ENCODE measurements at regions not wholly inside any gene's neighbourhood (a gene's known extent, or its start where the extent isn't known, plus 50 kb on each side); places are given as distances from the start of the nearest gene placed in this dataset.

- intact Hi-C loops (cut with micrococcal nuclease), result no loop called here
- Mint-ChIP-seq H3K27ac (no peak overlapping the region), H3K4me3 (no peak overlapping the region), H3K9me3 (no peaks in the 10 kb centered on the region), H3K27me3 (no peaks in the 10 kb centered on the region), H3K4me1 (ENCODE audit: low read depth) (no peaks in the 10 kb centered on the region), H3K36me3 (no peaks in the 10 kb centered on the region)
- no peak for DNase-seq
- POLR2A ChIA-PET, result no interaction called here
- CTCF ChIA-PET, result interaction anchor here (0.6 kb wide), 1 partner anchor 101 kb away, joined by 3 read pairs; no protein-coding TSS in a partner anchor
Observed at GRCh38 chr5:44907396-44907795, 98.6 kb downstream of the MRPS30 start.

GRCh38 chr5:44909004-44909403, 100.3 kb downstream of the MRPS30 start:
- no peaks in the 10 kb centered on the region for H3K4me1 Mint-ChIP-seq (ENCODE audit: low read depth)
- H3K9me3 Mint-ChIP-seq, result no peaks in the 10 kb centered on the region
- no peak overlapping the region for H3K4me3 Mint-ChIP-seq
- no peak for DNase-seq
- ChIA-PET POLR2A (no interaction called here), CTCF (no interaction called here)
- H3K36me3 Mint-ChIP-seq, result no peaks in the 10 kb centered on the region
- intact Hi-C loops (cut with micrococcal nuclease), result no loop called here
- H3K27ac Mint-ChIP-seq, result no peak overlapping the region
- H3K27me3 Mint-ChIP-seq, result no peaks in the 10 kb centered on the region

GRCh38 chr5:44911501-44911900, 102.8 kb downstream of the MRPS30 start:
- no peaks in the 10 kb centered on the region for H3K9me3 Mint-ChIP-seq
- no peaks in the 10 kb centered on the region for H3K4me1 Mint-ChIP-seq (ENCODE audit: low read depth)
- POLR2A ChIA-PET, result no interaction called here
- CTCF ChIA-PET, result no interaction called here
- intact Hi-C loops (cut with micrococcal nuclease), result no loop called here
- DNase-seq, result no peak
- H3K36me3 Mint-ChIP-seq, result no peaks in the 10 kb centered on the region
- no peaks in the 10 kb centered on the region for H3K27me3 Mint-ChIP-seq
- H3K4me3 Mint-ChIP-seq, result no peak overlapping the region
- no peak overlapping the region for H3K27ac Mint-ChIP-seq

GRCh38 chr5:44914221-44914620, 105.5 kb downstream of the MRPS30 start:
- H3K27me3 Mint-ChIP-seq, result no peaks in the 10 kb centered on the region
- no peak for DNase-seq
- intact Hi-C loops (cut with micrococcal nuclease), result no loop called here
- ChIA-PET CTCF (no interaction called here), POLR2A (interaction anchor here (0.6 kb wide), 1 partner anchor 420 kb away, joined by 3 read pairs; no protein-coding TSS in a partner anchor)
- no peaks in the 10 kb centered on the region for H3K9me3 Mint-ChIP-seq
- H3K27ac Mint-ChIP-seq, result no peak overlapping the region
- no peaks in the 10 kb centered on the region for H3K4me1 Mint-ChIP-seq (ENCODE audit: low read depth)
- H3K36me3 Mint-ChIP-seq, result no peaks in the 10 kb centered on the region
- H3K4me3 Mint-ChIP-seq, result no peak overlapping the region

GRCh38 chr5:44919560-44919959, 110.8 kb downstream of the MRPS30 start:
- H3K27ac Mint-ChIP-seq, result no peak overlapping the region
- intact Hi-C loops (cut with micrococcal nuclease), result no loop called here
- H3K4me1 Mint-ChIP-seq (ENCODE audit: low read depth), result no peaks in the 10 kb centered on the region
- no peaks in the 10 kb centered on the region for H3K36me3 Mint-ChIP-seq
- DNase-seq, result no peak
- ChIA-PET CTCF (no interaction called here), POLR2A (no interaction called here)
- no peaks in the 10 kb centered on the region for H3K27me3 Mint-ChIP-seq
- peaks cover 8% of the 10 kb centered on the region for H3K9me3 Mint-ChIP-seq
- no peak overlapping the region for H3K4me3 Mint-ChIP-seq

- intact Hi-C loops (cut with micrococcal nuclease), result no loop called here
- Mint-ChIP-seq H3K4me1 (ENCODE audit: low read depth) (no peaks in the 10 kb centered on the region), H3K27ac (no peak overlapping the region), H3K4me3 (no peak overlapping the region), H3K9me3 (peaks cover 5% of the 10 kb centered on the region), H3K27me3 (no peaks in the 10 kb centered on the region), H3K36me3 (no peaks in the 10 kb centered on the region)
- POLR2A ChIA-PET, result no interaction called here
- no peak for DNase-seq
- CTCF ChIA-PET, result no interaction called here
Observed at GRCh38 chr5:44927115-44927733, 118.5 kb downstream of the MRPS30 start.

GRCh38 chr5:44932922-44933585, 124.3 kb downstream of the MRPS30 start:
- no peak for DNase-seq
- no peaks in the 10 kb centered on the region for H3K4me1 Mint-ChIP-seq (ENCODE audit: low read depth)
- peaks cover 1% of the 10 kb centered on the region for H3K27me3 Mint-ChIP-seq
- no peak overlapping the region for H3K4me3 Mint-ChIP-seq
- peaks cover 9% of the 10 kb centered on the region for H3K9me3 Mint-ChIP-seq
- ChIA-PET POLR2A (no interaction called here), CTCF (no interaction called here)
- H3K36me3 Mint-ChIP-seq, result peaks cover 2% of the 10 kb centered on the region
- intact Hi-C loops (cut with micrococcal nuclease), result no loop called here
- H3K27ac Mint-ChIP-seq, result no peak overlapping the region

GRCh38 chr5:44933686-44934085, 124.9 kb downstream of the MRPS30 start:
- CTCF ChIA-PET, result no interaction called here
- Mint-ChIP-seq H3K36me3 (peaks cover 2% of the 10 kb centered on the region), H3K4me3 (no peak overlapping the region), H3K9me3 (peaks cover 9% of the 10 kb centered on the region), H3K27me3 (peaks cover 1% of the 10 kb centered on the region), H3K27ac (no peak overlapping the region), H3K4me1 (ENCODE audit: low read depth) (no peaks in the 10 kb centered on the region)
- POLR2A ChIA-PET, result no interaction called here
- DNase-seq, result no peak
- intact Hi-C loops (cut with micrococcal nuclease), result no loop called here

GRCh38 chr5:44935262-44935661, 126.5 kb downstream of the MRPS30 start:
- intact Hi-C loops (cut with micrococcal nuclease), result no loop called here
- peaks cover 11% of the 10 kb centered on the region for H3K9me3 Mint-ChIP-seq
- peaks cover 2% of the 10 kb centered on the region for H3K36me3 Mint-ChIP-seq
- no peak overlapping the region for H3K27ac Mint-ChIP-seq
- POLR2A ChIA-PET, result no interaction called here
- peaks cover 3% of the 10 kb centered on the region for H3K27me3 Mint-ChIP-seq
- no peak for DNase-seq
- H3K4me1 Mint-ChIP-seq (ENCODE audit: low read depth), result no peaks in the 10 kb centered on the region
- CTCF ChIA-PET, result no interaction called here
- H3K4me3 Mint-ChIP-seq, result no peak overlapping the region

- Mint-ChIP-seq H3K9me3 (peaks cover 11% of the 10 kb centered on the region), H3K27me3 (peaks cover 3% of the 10 kb centered on the region), H3K4me1 (ENCODE audit: low read depth) (no peaks in the 10 kb centered on the region), H3K4me3 (no peak overlapping the region), H3K36me3 (peaks cover 2% of the 10 kb centered on the region), H3K27ac (no peak overlapping the region)
- POLR2A ChIA-PET, result no interaction called here
- no peak for DNase-seq
- intact Hi-C loops (cut with micrococcal nuclease), result no loop called here
- CTCF ChIA-PET, result no interaction called here
Observed at GRCh38 chr5:44935871-44936270, 127.1 kb downstream of the MRPS30 start.

GRCh38 chr5:44942524-44943001, 133.8 kb downstream of the MRPS30 start:
- no peak overlapping the region for H3K4me3 Mint-ChIP-seq
- H3K36me3 Mint-ChIP-seq, result peaks cover under 1% of the 10 kb centered on the region
- H3K9me3 Mint-ChIP-seq, result peaks cover 2% of the 10 kb centered on the region
- peaks cover 2% of the 10 kb centered on the region for H3K27me3 Mint-ChIP-seq
- CTCF ChIA-PET, result interaction anchor here (1.3 kb wide), 1 partner anchor 80 kb away, joined by 3 read pairs; no protein-coding TSS in a partner anchor
- DNase-seq, result no peak
- intact Hi-C loops (cut with micrococcal nuclease), result no loop called here
- POLR2A ChIA-PET, result no interaction called here
- no peak overlapping the region for H3K27ac Mint-ChIP-seq
- H3K4me1 Mint-ChIP-seq (ENCODE audit: low read depth), result peaks cover 7% of the 10 kb centered on the region

GRCh38 chr5:44943647-44944046, 134.9 kb downstream of the MRPS30 start:
- POLR2A ChIA-PET, result no interaction called here

GRCh38 chr5:44945743-44946142, 137.0 kb downstream of the MRPS30 start:
- CTCF ChIA-PET, result no interaction called here
- Mint-ChIP-seq H3K9me3 (no peaks in the 10 kb centered on the region), H3K4me1 (ENCODE audit: low read depth) (peaks cover 7% of the 10 kb centered on the region), H3K27ac (no peak overlapping the region), H3K27me3 (no peaks in the 10 kb centered on the region), H3K36me3 (no peaks in the 10 kb centered on the region), H3K4me3 (no peak overlapping the region)
- POLR2A ChIA-PET, result no interaction called here
- intact Hi-C loops (cut with micrococcal nuclease), result no loop called here
- DNase-seq, result no peak

More at GRCh38 chr5:44943647-44944046, 134.9 kb downstream of the MRPS30 start:
- intact Hi-C loops (cut with micrococcal nuclease), result no loop called here
- H3K27ac Mint-ChIP-seq, result no peak overlapping the region
- H3K36me3 Mint-ChIP-seq, result no peaks in the 10 kb centered on the region
- H3K27me3 Mint-ChIP-seq, result peaks cover 2% of the 10 kb centered on the region
- H3K9me3 Mint-ChIP-seq, result peaks cover 2% of the 10 kb centered on the region
- CTCF ChIA-PET, result interaction anchor here (1.3 kb wide), 1 partner anchor 81 kb away, joined by 3 read pairs; no protein-coding TSS in a partner anchor
- H3K4me3 Mint-ChIP-seq, result no peak overlapping the region
- peaks cover 7% of the 10 kb centered on the region for H3K4me1 Mint-ChIP-seq (ENCODE audit: low read depth)
- no peak for DNase-seq
